Astrocyte (in vitro differentiated cells and primary cell): ENCODE measurements at regions not wholly inside any gene's neighbourhood (a gene's known extent, or its start where the extent isn't known, plus 50 kb on each side); places are given as distances from the start of the nearest gene placed in this dataset.

ENCODE experiments used
- DNase-seq: peaks from one replicate; pipeline ENCODE4 v3.0.0-alpha.2; 2010; ENCODE audit warnings: low read depth
- FAIRE-seq: peaks from 2 replicates; lab custom pipeline; 2011; peaks lifted over from hg19 to GRCh38; lab: Jason Lieb, UNC
- H2AFZ ChIP-seq: 2 replicates; pipeline ENCODE4 v1.6.0; 2012; ENCODE audit warnings: low read depth, low read length, inconsistent platforms
- H3K27ac ChIP-seq: 2 replicates; pipeline ENCODE4 v1.5.1; 2011; ENCODE audit warnings: low read depth, low read length, inconsistent platforms
- H3K27me3 ChIP-seq: 2 replicates; pipeline ENCODE4 v1.6.0; 2011; ENCODE audit warnings: low read length, inconsistent platforms; ENCODE audit not compliant: insufficient read depth
- H3K36me3 ChIP-seq: 2 replicates; pipeline ENCODE4 v1.5.1; 2011; ENCODE audit warnings: low read length, inconsistent platforms; ENCODE audit not compliant: insufficient read depth
- H3K4me1 ChIP-seq: 2 replicates; pipeline ENCODE4 v1.5.1; 2011; ENCODE audit warnings: low read length, inconsistent platforms; ENCODE audit not compliant: insufficient read depth
- H3K4me2 ChIP-seq: 2 replicates; pipeline ENCODE4 v1.6.0; 2012; ENCODE audit warnings: low read length, inconsistent platforms
- H3K4me3 ChIP-seq: 2 replicates; pipeline ENCODE4 v1.5.1; 2011; ENCODE audit warnings: low read depth, mild to moderate bottlenecking, low read length, inconsistent platforms; ENCODE audit not compliant: insufficient read depth
- H3K79me2 ChIP-seq: 2 replicates; pipeline ENCODE4 v1.6.0; 2012; ENCODE audit warnings: mild to moderate bottlenecking, low read length, inconsistent platforms; ENCODE audit not compliant: insufficient read depth
- H3K9ac ChIP-seq: 2 replicates; pipeline ENCODE4 v1.6.0; 2012; ENCODE audit warnings: mild to moderate bottlenecking, low read length, inconsistent platforms
- H3K9me3 ChIP-seq: 2 replicates; pipeline ENCODE4 v1.5.1; 2012; ENCODE audit warnings: low read depth, mild to moderate bottlenecking, low read length, inconsistent platforms; ENCODE audit not compliant: insufficient read depth
- H4K20me1 ChIP-seq: 2 replicates; pipeline ENCODE4 v1.6.0; 2012; ENCODE audit warnings: low read length, inconsistent platforms; ENCODE audit not compliant: insufficient read depth
- H3K27ac Mint-ChIP-seq: one replicate; pipeline ENCODE4 v1.8.0; 2021; ENCODE audit warnings: mild to moderate bottlenecking, mixed read lengths; ENCODE audit not compliant: unreplicated experiment
- H3K27me3 Mint-ChIP-seq: one replicate; pipeline ENCODE4 v1.8.0; 2021; ENCODE audit warnings: low read depth, mixed read lengths; ENCODE audit not compliant: unreplicated experiment
- H3K36me3 Mint-ChIP-seq: one replicate; pipeline ENCODE4 v1.8.0; 2021; ENCODE audit warnings: low read depth, mixed read lengths; ENCODE audit not compliant: unreplicated experiment
- H3K4me1 Mint-ChIP-seq: one replicate; pipeline ENCODE4 v1.8.0; 2021; ENCODE audit warnings: low read depth, mixed read lengths; ENCODE audit not compliant: unreplicated experiment
- H3K4me3 Mint-ChIP-seq: one replicate; pipeline ENCODE4 v1.8.0; 2021; ENCODE audit warnings: mild to moderate bottlenecking, moderate library complexity, mixed read lengths; ENCODE audit not compliant: unreplicated experiment
- H3K9me3 Mint-ChIP-seq: one replicate; pipeline ENCODE4 v1.8.0; 2021; ENCODE audit warnings: mild to moderate bottlenecking, mixed read lengths; ENCODE audit not compliant: unreplicated experiment
- CTCF ChIP-seq: IDR thresholded peaks from 2 replicates; pipeline ENCODE4 v1.5.1; 2011; ENCODE audit warnings: low read depth, mild to moderate bottlenecking, inconsistent platforms, low read length, moderate library complexity; ENCODE audit not compliant: insufficient read depth
- EZH2 ChIP-seq: IDR thresholded peaks from 2 replicates; pipeline ENCODE4 v1.6.1; 2012; ENCODE audit warnings: mild to moderate bottlenecking, low read length, inconsistent platforms; ENCODE audit not compliant: insufficient read depth

- Histone ChIP-seq H3K4me2 (no peak overlapping the region), H3K4me1 (no peaks in the 10 kb centered on the region), H3K9me3 (no peaks in the 10 kb centered on the region), H3K79me2 (no peaks in the 10 kb centered on the region), H3K27ac (no peak overlapping the region), H4K20me1 (no peaks in the 10 kb centered on the region), H3K9ac (no peak overlapping the region), H3K27me3 (no peaks in the 10 kb centered on the region), H3K36me3 (no peaks in the 10 kb centered on the region), H2AFZ (no peak overlapping the region), H3K4me3 (no peak overlapping the region)
- H3K36me3 Mint-ChIP-seq: no peaks in the 10 kb centered on the region
- H3K9me3 Mint-ChIP-seq: no peaks in the 10 kb centered on the region
- no peak overlapping the region for H3K4me3 Mint-ChIP-seq
- H3K4me1 Mint-ChIP-seq: no peaks in the 10 kb centered on the region
- DNase-seq (no peak), FAIRE-seq (no peak)
- H3K27ac Mint-ChIP-seq: no peak overlapping the region
- TF ChIP-seq EZH2 (no peak), CTCF (no peak)
- no peaks in the 10 kb centered on the region for H3K27me3 Mint-ChIP-seq
Measured at GRCh38 chr4:29717287-29718057, 1002.7 kb upstream of the PCDH7 start.

- Histone ChIP-seq H3K4me1 (no peaks in the 10 kb centered on the region), H3K27ac (no peak overlapping the region), H4K20me1 (no peaks in the 10 kb centered on the region), H3K36me3 (no peaks in the 10 kb centered on the region), H3K9ac (no peak overlapping the region), H2AFZ (no peak overlapping the region), H3K4me3 (no peak overlapping the region), H3K4me2 (no peak overlapping the region), H3K27me3 (no peaks in the 10 kb centered on the region), H3K9me3 (no peaks in the 10 kb centered on the region), H3K79me2 (no peaks in the 10 kb centered on the region)
- FAIRE-seq: no peak
- H3K4me3 Mint-ChIP-seq: no peak overlapping the region
- no peaks in the 10 kb centered on the region for H3K36me3 Mint-ChIP-seq
- H3K4me1 Mint-ChIP-seq: no peaks in the 10 kb centered on the region
- no peak for TF ChIP-seq CTCF
- no peak for TF ChIP-seq EZH2
- no peaks in the 10 kb centered on the region for H3K27me3 Mint-ChIP-seq
- no peaks in the 10 kb centered on the region for H3K9me3 Mint-ChIP-seq
- H3K27ac Mint-ChIP-seq: no peak overlapping the region
- DNase-seq: no peak
Measured at GRCh38 chr4:29718136-29718535, 1002.0 kb upstream of the PCDH7 start.

DNA sequence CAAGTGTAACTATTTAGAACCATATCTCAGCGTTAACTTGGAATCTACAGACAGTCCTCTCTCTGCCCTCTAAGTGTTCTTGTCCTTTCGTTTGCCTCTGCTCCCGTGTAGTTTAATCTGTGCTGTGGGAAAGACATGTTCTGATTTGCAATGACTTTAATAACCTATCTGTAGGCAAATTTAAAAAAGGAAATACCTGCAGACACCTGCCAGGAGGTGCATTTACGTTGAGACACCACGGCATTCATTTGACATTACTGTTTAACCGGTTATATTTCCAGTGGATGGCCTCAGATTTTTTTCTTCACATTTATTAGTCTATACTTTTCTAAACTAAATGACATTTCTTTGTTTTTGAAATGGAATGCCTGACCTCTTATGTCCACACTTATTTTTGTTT lies 997.9 kb upstream of the PCDH7 start:
- Histone ChIP-seq H3K4me3 (no peak overlapping the region), H3K36me3 (no peaks in the 10 kb centered on the region), H3K27ac (no peak overlapping the region), H3K79me2 (no peaks in the 10 kb centered on the region), H3K27me3 (no peaks in the 10 kb centered on the region), H3K9ac (no peak overlapping the region), H3K4me2 (no peak overlapping the region), H2AFZ (no peak overlapping the region), H3K9me3 (no peaks in the 10 kb centered on the region), H4K20me1 (no peaks in the 10 kb centered on the region), H3K4me1 (no peaks in the 10 kb centered on the region)
- H3K4me1 Mint-ChIP-seq: no peaks in the 10 kb centered on the region
- no peak overlapping the region for H3K4me3 Mint-ChIP-seq
- no peak overlapping the region for H3K27ac Mint-ChIP-seq
- no peaks in the 10 kb centered on the region for H3K9me3 Mint-ChIP-seq
- FAIRE-seq (no peak), DNase-seq (no peak)
- H3K27me3 Mint-ChIP-seq: no peaks in the 10 kb centered on the region
- TF ChIP-seq EZH2: no peak
- no peak for TF ChIP-seq CTCF
- no peaks in the 10 kb centered on the region for H3K36me3 Mint-ChIP-seq
